ENCODE measurements at regions not wholly inside any gene's neighbourhood (a gene's known extent, or its start where the extent isn't known, plus 50 kb on each side); places are given as distances from the start of the nearest gene placed in this dataset.
A peak's percentile ranks its signal among the peaks of the same experiment; 100 is the strongest.

- TF ChIP-seq E2F6 (IDR thresholded peaks at IDR 0.05; ENCODE audit: borderline replicate concordance in 1 of 2, extremely low read depth in 1 of 2, insufficient read depth in 1 of 2, insufficient read length in 1 of 2, low read depth in 1 of 2, low read length in 1 of 2, poor library complexity in 1 of 2, severe bottlenecking in 1 of 2) (no peak), SPI1 (IDR thresholded peaks at IDR 0.05; ENCODE audit: borderline replicate concordance, low read depth, low read length) (peak; percentile 39; the same call in 1 of the 2 replicates), E2F1 (CRISPR knock-in tag; IDR thresholded peaks at IDR 0.05) (no peak), ZNF174 (CRISPR knock-in tag; IDR thresholded peaks at IDR 0.05) (no peak), ZC3H11A (IDR thresholded peaks at IDR 0.05; ENCODE audit: low read depth, low read length) (no peak), HINFP (tag; conservative IDR thresholded peaks at IDR 0.05; ENCODE audit: low read depth) (no peak), SMARCE1 (IDR thresholded peaks at IDR 0.05) (no peak), THRAP3 (IDR thresholded peaks at IDR 0.05; ENCODE audit: borderline replicate concordance) (no peak), ZNF143 (CRISPR knock-in tag; IDR thresholded peaks at IDR 0.05) (no peak), TRIM25 (IDR thresholded peaks at IDR 0.05; ENCODE audit: borderline replicate concordance) (no peak), HNRNPUL1 (IDR thresholded peaks at IDR 0.05; ENCODE audit: low read length) (no peak), EWSR1 (IDR thresholded peaks at IDR 0.05; ENCODE audit: borderline replicate concordance, low read depth, partially characterized antibody) (no peak), CHCHD3 (CRISPR knock-in tag; IDR thresholded peaks at IDR 0.05) (no peak), TAF15 (IDR thresholded peaks at IDR 0.05; ENCODE audit: low read depth, low read length) (no peak), ZHX1 (conservative IDR thresholded peaks at IDR 0.05; ENCODE audit: low read length) (no peak), ZBTB5 (IDR thresholded peaks at IDR 0.05) (no peak)
These were observed 191.2 kb downstream of the FZD1 start (continued) for GRCh38 chr7:91455411-91455810.
